DND-41 (cell line): ENCODE measurements at regions not wholly inside any gene's neighbourhood (a gene's known extent, or its start where the extent isn't known, plus 50 kb on each side); places are given as distances from the start of the nearest gene placed in this dataset.

ENCODE experiments used
- ATAC-seq: fragments of 200-7000 bp; cut with Tn5 transposase; 3 replicates; pipeline ENCODE4 v1.9.1; 2021; ENCODE audit warnings: low read depth; ENCODE audit not compliant: insufficient read depth
- DNase-seq: peaks from one replicate; pipeline ENCODE4 v3.0.0-alpha.2; 2020
- H2AFZ ChIP-seq: 2 replicates; pipeline ENCODE4 v1.6.0; 2012; ENCODE audit warnings: low read depth, low read length
- H3K27ac ChIP-seq: 2 replicates; pipeline ENCODE4 v1.5.1; 2012; ENCODE audit warnings: low read length, inconsistent platforms
- H3K27me3 ChIP-seq: fragments of 200-600 bp; sonication (generic); 2 replicates; pipeline ENCODE4 v1.6.0; 2012; ENCODE audit warnings: low read length, mild to moderate bottlenecking, inconsistent platforms; ENCODE audit not compliant: insufficient read depth, poor library complexity
- H3K36me3 ChIP-seq: 2 replicates; pipeline ENCODE4 v1.5.1; 2012; ENCODE audit warnings: low read length, inconsistent platforms; ENCODE audit not compliant: insufficient read depth
- H3K4me1 ChIP-seq: 2 replicates; pipeline ENCODE4 v1.5.1; 2012; ENCODE audit warnings: mild to moderate bottlenecking, low read length; ENCODE audit not compliant: insufficient read depth
- H3K4me2 ChIP-seq: 2 replicates; pipeline ENCODE4 v1.6.0; 2012; ENCODE audit warnings: mild to moderate bottlenecking, moderate library complexity, low read length, inconsistent platforms; ENCODE audit not compliant: insufficient read depth
- H3K4me3 ChIP-seq, 2 experiments: fragments of 200-600 bp in 1 of 2; shearing (Covaris generic) in 1 of 2; 2 replicates each; pipeline ENCODE4 v1.5.1; 2012 to 2016; ENCODE audit warnings: inconsistent platforms in 2 of 2, low read length in 2 of 2, mild to moderate bottlenecking in 2 of 2, low read depth in 1 of 2, moderate library complexity in 1 of 2
- H3K79me2 ChIP-seq: 2 replicates; pipeline ENCODE4 v1.6.0; 2012; ENCODE audit warnings: low read length, inconsistent platforms; ENCODE audit not compliant: insufficient read depth
- H3K9ac ChIP-seq: 2 replicates; pipeline ENCODE4 v1.6.0; 2012; ENCODE audit warnings: low read depth, mild to moderate bottlenecking, inconsistent platforms, low read length, moderate library complexity
- H3K9me3 ChIP-seq: 2 replicates; pipeline ENCODE4 v1.5.1; 2012; ENCODE audit warnings: low read length, moderate library complexity, mild to moderate bottlenecking, inconsistent platforms; ENCODE audit not compliant: insufficient read depth, severe bottlenecking
- H4K20me1 ChIP-seq: 2 replicates; pipeline ENCODE4 v1.6.0; 2012; ENCODE audit warnings: low read length; ENCODE audit not compliant: insufficient read depth
- EZH2 ChIP-seq: IDR thresholded peaks from 3 replicates; pipeline ENCODE4 v1.6.1; 2012; ENCODE audit warnings: borderline replicate concordance, low read depth, mild to moderate bottlenecking, moderate library complexity, low read length, inconsistent platforms; ENCODE audit not compliant: severe bottlenecking
- TF ChIP-seq, protein P1 (sequence below): IDR thresholded peaks from 2 replicates; pipeline ENCODE4 v1.5.1; 2012; ENCODE audit warnings: borderline replicate concordance, low read length, moderate library complexity, mild to moderate bottlenecking; ENCODE audit not compliant: poor library complexity, severe bottlenecking; ENCODE audit errors: extremely low read depth

DNA sequence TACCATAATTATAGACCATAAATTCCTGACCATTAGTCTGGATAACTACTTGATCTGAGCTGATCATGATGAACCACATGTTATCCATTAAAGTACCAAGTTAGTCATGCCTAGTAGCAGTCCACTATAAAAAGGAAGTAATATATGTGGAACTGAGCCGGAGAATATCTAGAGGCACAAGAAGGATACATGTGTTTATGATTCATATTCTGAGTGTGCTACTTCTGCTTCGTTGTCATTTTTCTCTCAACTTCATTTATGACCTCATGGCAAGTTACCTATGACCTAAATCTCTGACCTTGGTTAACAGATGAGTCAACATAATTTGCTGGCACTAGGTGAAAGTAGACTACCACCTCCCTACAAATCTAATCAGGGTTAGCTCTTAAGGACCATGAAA, 56.5 kb upstream of the ANKRD17 start:
- ATAC-seq: no peak
- DNase-seq: no peak
- H3K36me3 ChIP-seq: no peaks in the 10 kb centered on the region
- H3K79me2 ChIP-seq: no peaks in the 10 kb centered on the region
- H3K9me3 ChIP-seq: no peaks in the 10 kb centered on the region
- no peak overlapping the region for H3K4me3 ChIP-seq
- H2AFZ ChIP-seq: no peak overlapping the region
- H3K9ac ChIP-seq: no peak overlapping the region
- no peak overlapping the region for H3K27ac ChIP-seq
- TF ChIP-seq, protein P1, sequence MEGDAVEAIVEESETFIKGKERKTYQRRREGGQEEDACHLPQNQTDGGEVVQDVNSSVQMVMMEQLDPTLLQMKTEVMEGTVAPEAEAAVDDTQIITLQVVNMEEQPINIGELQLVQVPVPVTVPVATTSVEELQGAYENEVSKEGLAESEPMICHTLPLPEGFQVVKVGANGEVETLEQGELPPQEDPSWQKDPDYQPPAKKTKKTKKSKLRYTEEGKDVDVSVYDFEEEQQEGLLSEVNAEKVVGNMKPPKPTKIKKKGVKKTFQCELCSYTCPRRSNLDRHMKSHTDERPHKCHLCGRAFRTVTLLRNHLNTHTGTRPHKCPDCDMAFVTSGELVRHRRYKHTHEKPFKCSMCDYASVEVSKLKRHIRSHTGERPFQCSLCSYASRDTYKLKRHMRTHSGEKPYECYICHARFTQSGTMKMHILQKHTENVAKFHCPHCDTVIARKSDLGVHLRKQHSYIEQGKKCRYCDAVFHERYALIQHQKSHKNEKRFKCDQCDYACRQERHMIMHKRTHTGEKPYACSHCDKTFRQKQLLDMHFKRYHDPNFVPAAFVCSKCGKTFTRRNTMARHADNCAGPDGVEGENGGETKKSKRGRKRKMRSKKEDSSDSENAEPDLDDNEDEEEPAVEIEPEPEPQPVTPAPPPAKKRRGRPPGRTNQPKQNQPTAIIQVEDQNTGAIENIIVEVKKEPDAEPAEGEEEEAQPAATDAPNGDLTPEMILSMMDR: no peak
- TF ChIP-seq EZH2: no peak
- H3K4me2 ChIP-seq: no peak overlapping the region
- no peaks in the 10 kb centered on the region for H3K27me3 ChIP-seq
- no peaks in the 10 kb centered on the region for H4K20me1 ChIP-seq
- peaks cover 17% of the 10 kb centered on the region for H3K4me1 ChIP-seq

DNA sequence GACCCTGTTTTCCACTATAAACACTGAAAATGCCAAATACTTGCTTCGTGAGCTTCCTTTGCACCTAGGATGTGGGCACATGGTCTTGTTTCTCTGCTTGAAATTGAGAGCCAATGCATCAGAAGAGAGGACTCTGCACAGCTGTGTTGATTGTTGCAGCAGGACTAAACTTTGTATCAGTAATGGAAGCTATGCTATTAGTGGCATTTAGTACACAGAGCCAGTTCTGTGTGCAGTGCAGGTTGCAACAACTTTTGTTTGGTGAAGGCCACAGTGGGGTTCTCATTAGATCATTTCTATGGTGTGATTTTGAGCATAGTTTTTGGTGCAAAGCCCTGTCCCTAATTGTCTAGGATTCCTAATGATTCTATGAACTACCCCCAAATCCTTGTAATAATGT, 54.4 kb upstream of the ANKRD17 start:
- Histone ChIP-seq H3K27me3 (no peaks in the 10 kb centered on the region), H3K4me1 (peaks cover 17% of the 10 kb centered on the region), H3K4me3 (no peak overlapping the region), H4K20me1 (no peaks in the 10 kb centered on the region), H3K9me3 (no peaks in the 10 kb centered on the region), H3K79me2 (no peaks in the 10 kb centered on the region), H3K4me2 (no peak overlapping the region), H2AFZ (peak overlapping the region; percentile 3; the same call in 1 of the 2 replicates), H3K9ac (no peak overlapping the region), H3K36me3 (no peaks in the 10 kb centered on the region), H3K27ac (no peak overlapping the region)
- ATAC-seq (no peak), DNase-seq (no peak)
- TF ChIP-seq, protein P1: no peak
- no peak for TF ChIP-seq EZH2

GRCh38 chr4:73311428-73311827, 52.8 kb upstream of the ANKRD17 start:
- ATAC-seq (peak; percentile 69), DNase-seq (no peak)
- H3K27ac ChIP-seq: peak overlapping the region; percentile 50
- no peak overlapping the region for H3K4me3 ChIP-seq
- H3K27me3 ChIP-seq: no peaks in the 10 kb centered on the region
- no peaks in the 10 kb centered on the region for H4K20me1 ChIP-seq
- H3K36me3 ChIP-seq: no peaks in the 10 kb centered on the region
- H3K9ac ChIP-seq: 0 out of 2 replicates have a peak overlapping the region, but pooled peaks have one; percentile 1
- peak overlapping the region; percentile 46 for H2AFZ ChIP-seq
- no peaks in the 10 kb centered on the region for H3K9me3 ChIP-seq
- peaks cover 17% of the 10 kb centered on the region for H3K4me1 ChIP-seq
- no peaks in the 10 kb centered on the region for H3K79me2 ChIP-seq
- peak overlapping the region; percentile 17; the same call in 1 of the 2 replicates for H3K4me2 ChIP-seq
- TF ChIP-seq, protein P1: peak; percentile 59
- no peak for TF ChIP-seq EZH2

DNA sequence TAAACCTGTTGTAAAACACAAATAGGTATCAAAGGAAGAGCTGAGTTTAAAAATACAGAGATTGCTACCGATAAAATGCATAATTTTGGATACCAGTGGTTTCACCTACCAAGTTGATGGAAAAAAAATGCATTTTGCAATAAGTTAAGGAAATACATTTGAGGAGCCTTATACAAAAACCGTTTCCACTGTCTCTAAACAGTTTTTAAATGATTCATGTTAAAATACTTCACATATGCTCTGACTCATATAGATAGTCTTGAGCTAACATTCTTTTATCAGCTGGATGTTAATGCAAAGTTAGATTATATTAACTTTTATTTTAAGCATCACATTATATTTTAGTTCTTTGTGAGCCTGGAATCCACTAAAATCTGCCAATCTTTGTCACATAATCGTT, 50.6 kb upstream of the ANKRD17 start:
- no peaks in the 10 kb centered on the region for H3K36me3 ChIP-seq
- H3K9me3 ChIP-seq: no peaks in the 10 kb centered on the region
- ATAC-seq (no peak), DNase-seq (no peak)
- no peak overlapping the region for H3K4me2 ChIP-seq
- TF ChIP-seq, protein P1: no peak
- TF ChIP-seq EZH2: no peak
- H4K20me1 ChIP-seq: no peaks in the 10 kb centered on the region
- no peak overlapping the region for H2AFZ ChIP-seq
- H3K27me3 ChIP-seq: no peaks in the 10 kb centered on the region
- H3K79me2 ChIP-seq: no peaks in the 10 kb centered on the region
- no peak overlapping the region for H3K4me3 ChIP-seq
- H3K4me1 ChIP-seq: peaks cover 17% of the 10 kb centered on the region
- no peak overlapping the region for H3K9ac ChIP-seq
- H3K27ac ChIP-seq: no peak overlapping the region
